B cell (primary cell): ENCODE measurements at regions not wholly inside any gene's neighbourhood (a gene's known extent, or its start where the extent isn't known, plus 50 kb on each side); places are given as distances from the start of the nearest gene placed in this dataset.
A peak's percentile ranks its signal among the peaks of the same experiment; 100 is the strongest.

Source experiments
- ATAC-seq: fragments of 200-7000 bp; cut with Tn5 transposase; one replicate; pipeline ENCODE4 v1.10.0; 2021; ENCODE audit warnings: low read depth, mild to moderate bottlenecking, moderate number of reproducible peaks, moderate library complexity
- CTCF ChIA-PET: fragments of 350-600 bp; sonication (Branson Sonifier 250); formaldehyde crosslinking; loops from one replicate; lab custom pipeline; 2021; ENCODE audit warnings: antibody characterized with exemption, inconsistent platforms; lab: Charles Lee
- POLR2A ChIA-PET: fragments of 350-600 bp; sonication (Branson Sonifier 250); formaldehyde crosslinking; loops from one replicate; lab custom pipeline; 2021; ENCODE audit warnings: antibody characterized with exemption; lab: Charles Lee
- DNase-seq: peaks from one replicate; pipeline ENCODE4 v3.0.0; 2013
- H2AFZ ChIP-seq: 2 replicates; pipeline ENCODE4 v1.6.1; 2012; ENCODE audit warnings: mild to moderate bottlenecking, low read depth, low read length; ENCODE audit not compliant: insufficient read depth, poor library complexity, severe bottlenecking
- H3K27ac ChIP-seq, 2 donors: 1 replicate in 1 of 2; 2 replicates in 1 of 2; pipeline ENCODE4 v1.5.1; 2012 to 2013; ENCODE audit warnings: low read length in 2 of 2, mild to moderate bottlenecking in 2 of 2, moderate library complexity in 1 of 2
- H3K27me3 ChIP-seq, 4 experiments: fragments of 200-600 bp in 1 of 4; sonication (generic) in 1 of 4; replicated peaks in 1 of 4; 1 replicate in 2 of 4; 2 replicates in 2 of 4; pipeline versions ENCODE4 v1.6.1 to v1.7.0; 2013 to 2016; ENCODE audit warnings: low read length in 3 of 4, mild to moderate bottlenecking in 2 of 4, mixed read lengths in 1 of 4, moderate library complexity in 1 of 4; ENCODE audit not compliant: insufficient read depth in 4 of 4, control insufficient read depth in 3 of 4; ENCODE audit errors: control extremely low read depth in 1 of 4
- H3K36me3 ChIP-seq, 2 experiments: replicated peaks in 1 of 2; 1 replicate in 1 of 2; 2 replicates in 1 of 2; pipeline versions ENCODE4 v1.6.1 to v1.7.1; 2013; ENCODE audit warnings: low read length in 1 of 2; ENCODE audit not compliant: insufficient read depth in 2 of 2, control insufficient read depth in 1 of 2; ENCODE audit errors: control extremely low read depth in 1 of 2, extremely low read depth in 1 of 2
- H3K4me1 ChIP-seq, 2 donors: fragments of 200-600 bp in 1 of 2; sonication (generic) in 1 of 2; 1 replicate in 1 of 2; 2 replicates in 1 of 2; pipeline versions ENCODE4 v1.5.1 to v1.6.1; 2013 to 2017; ENCODE audit warnings: low read length in 2 of 2; ENCODE audit not compliant: control insufficient read depth in 2 of 2, insufficient read depth in 2 of 2
- H3K4me2 ChIP-seq: replicated peaks from 2 replicates; pipeline ENCODE3; 2012; ENCODE audit warnings: mild to moderate bottlenecking, low read depth, low read length; ENCODE audit not compliant: poor library complexity, severe bottlenecking
- H3K4me3 ChIP-seq, 5 experiments: fragments of 200-600 bp in 1 of 5; sonication (generic) in 1 of 5; 1 replicate in 3 of 5; 2 replicates in 2 of 5; pipeline versions ENCODE4 v1.5.1 to v1.7.0; 2011 to 2016; ENCODE audit warnings: low read length in 4 of 5, mild to moderate bottlenecking in 4 of 5, low read depth in 2 of 5, control low read depth in 1 of 5, moderate library complexity in 1 of 5; ENCODE audit not compliant: insufficient read depth in 1 of 5; ENCODE audit errors: control extremely low read depth in 1 of 5, extremely low read depth in 1 of 5
- H3K79me2 ChIP-seq: fragments of 200-600 bp; sonication (generic); one replicate; pipeline ENCODE4 v1.6.0; 2016; ENCODE audit warnings: low read length; ENCODE audit not compliant: control insufficient read depth, insufficient read depth
- H3K9ac ChIP-seq: fragments of 200-600 bp; sonication (generic); 2 replicates; pipeline ENCODE4 v1.6.1; 2017; ENCODE audit warnings: mild to moderate bottlenecking, low read length, moderate library complexity
- H3K9me3 ChIP-seq, 3 donors: one replicate each; pipeline versions ENCODE4 v1.6.1 to v1.7.1; 2013; ENCODE audit warnings: low read length in 2 of 3; ENCODE audit not compliant: control insufficient read depth in 2 of 3, insufficient read depth in 1 of 3; ENCODE audit errors: control extremely low read depth in 1 of 3
- H4K20me1 ChIP-seq: 2 replicates; pipeline ENCODE4 v1.6.0; 2012; ENCODE audit warnings: mild to moderate bottlenecking, low read length; ENCODE audit not compliant: insufficient read depth, control insufficient read depth, poor library complexity, severe bottlenecking
- H3K27ac Mint-ChIP-seq: one replicate; pipeline ENCODE4 v1.8.0; 2021; ENCODE audit warnings: mixed read lengths
- H3K27me3 Mint-ChIP-seq: one replicate; pipeline ENCODE4 v1.8.0; 2021; ENCODE audit warnings: mixed read lengths
- H3K4me1 Mint-ChIP-seq: one replicate; pipeline ENCODE4 v1.8.0; 2021; ENCODE audit warnings: mixed read lengths
- H3K4me3 Mint-ChIP-seq: one replicate; pipeline ENCODE4 v1.8.0; 2021; ENCODE audit warnings: mixed read lengths
- H3K9me3 Mint-ChIP-seq: one replicate; pipeline ENCODE4 v1.8.0; 2022; ENCODE audit warnings: mixed read lengths; ENCODE audit not compliant: insufficient read depth
- EZH2 ChIP-seq: IDR thresholded peaks from 2 replicates; pipeline ENCODE4 v1.6.1; 2012; ENCODE audit warnings: borderline replicate concordance, low read depth, mild to moderate bottlenecking, moderate library complexity, low read length; ENCODE audit not compliant: insufficient read depth, poor library complexity, severe bottlenecking
- WGBS: methylation state at CpG from one replicate; pipeline ENCODE4 v1.1.5; 2013; ENCODE audit warnings: missing lambda C conversion rate; ENCODE audit not compliant: insufficient coverage; 5-methylcytosine and 5-hydroxymethylcytosine counted together
- intact Hi-C: fragments of 100-400 bp; cut with micrococcal nuclease; formaldehyde crosslinking; loops from one replicate; pipeline ENCODE4 v1.10.0; 2022
- TF ChIP-seq, protein P1 (sequence below): fragments of 200-600 bp; IDR thresholded peaks from one replicate; pipeline ENCODE4 v1.8.0; 2022; ENCODE audit warnings: antibody characterized with exemption, mild to moderate bottlenecking

DNA sequence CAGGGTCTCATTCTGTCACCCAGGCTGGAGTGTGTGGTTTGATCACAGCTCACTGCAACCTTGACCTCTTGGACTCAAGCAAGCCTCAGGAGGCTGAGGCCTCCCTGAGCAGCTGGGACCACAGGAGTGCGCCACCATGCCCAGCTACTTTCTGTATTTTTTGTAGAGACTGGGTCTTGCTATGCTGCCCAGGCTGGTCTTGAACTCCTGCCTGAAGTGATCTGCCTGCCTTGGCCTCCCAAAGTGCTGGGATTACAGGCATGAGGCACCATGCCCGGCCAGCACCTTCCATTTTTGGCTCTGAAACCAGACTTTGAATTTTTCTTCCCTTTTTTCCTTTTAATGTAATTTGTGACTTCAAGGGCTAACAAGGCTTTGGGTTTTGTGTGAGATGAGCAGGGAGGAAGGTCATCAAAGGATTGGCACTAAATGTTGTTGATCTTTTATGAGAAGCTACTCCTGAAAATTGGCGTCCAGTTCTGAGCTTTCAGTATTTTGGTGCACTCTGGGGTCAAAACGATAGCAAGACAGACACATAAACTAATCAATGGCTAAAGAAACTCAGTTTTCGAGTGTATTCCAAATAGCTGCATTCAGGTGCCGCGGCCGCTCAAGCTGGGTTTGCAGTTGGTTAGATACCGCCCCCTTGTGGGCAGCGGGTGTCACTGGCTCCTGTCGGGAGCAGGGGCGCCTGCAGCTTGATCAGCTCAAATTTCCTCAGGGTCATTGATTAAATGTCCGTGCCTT, 51.9 kb upstream of the CLMP start:
- TF ChIP-seq, protein P1, sequence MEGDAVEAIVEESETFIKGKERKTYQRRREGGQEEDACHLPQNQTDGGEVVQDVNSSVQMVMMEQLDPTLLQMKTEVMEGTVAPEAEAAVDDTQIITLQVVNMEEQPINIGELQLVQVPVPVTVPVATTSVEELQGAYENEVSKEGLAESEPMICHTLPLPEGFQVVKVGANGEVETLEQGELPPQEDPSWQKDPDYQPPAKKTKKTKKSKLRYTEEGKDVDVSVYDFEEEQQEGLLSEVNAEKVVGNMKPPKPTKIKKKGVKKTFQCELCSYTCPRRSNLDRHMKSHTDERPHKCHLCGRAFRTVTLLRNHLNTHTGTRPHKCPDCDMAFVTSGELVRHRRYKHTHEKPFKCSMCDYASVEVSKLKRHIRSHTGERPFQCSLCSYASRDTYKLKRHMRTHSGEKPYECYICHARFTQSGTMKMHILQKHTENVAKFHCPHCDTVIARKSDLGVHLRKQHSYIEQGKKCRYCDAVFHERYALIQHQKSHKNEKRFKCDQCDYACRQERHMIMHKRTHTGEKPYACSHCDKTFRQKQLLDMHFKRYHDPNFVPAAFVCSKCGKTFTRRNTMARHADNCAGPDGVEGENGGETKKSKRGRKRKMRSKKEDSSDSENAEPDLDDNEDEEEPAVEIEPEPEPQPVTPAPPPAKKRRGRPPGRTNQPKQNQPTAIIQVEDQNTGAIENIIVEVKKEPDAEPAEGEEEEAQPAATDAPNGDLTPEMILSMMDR, result peak; percentile 96
- no peak for TF ChIP-seq EZH2
- peak overlapping the region; percentile 69 for H2AFZ ChIP-seq
- no peaks in the 10 kb centered on the region for H3K36me3 ChIP-seq
- ATAC-seq (peak; percentile 81), DNase-seq (peak; percentile 73)
- H3K9me3 Mint-ChIP-seq, result no peaks in the 10 kb centered on the region
- no peak overlapping the region for H3K27ac Mint-ChIP-seq
- H3K27me3 Mint-ChIP-seq, result peaks cover 16% of the 10 kb centered on the region
- ChIA-PET POLR2A (no interaction called here), CTCF (interaction anchor here (0.6 to 2.8 kb wide), 30 partner anchors 9 to 1960 kb away, joined by 3 to 21 read pairs (median 4); no protein-coding TSS in a partner anchor)
- peak overlapping the region; percentile 52 for H3K4me2 ChIP-seq
- H3K27me3 ChIP-seq, result no peaks in the 10 kb centered on the region
- intact Hi-C loops, result loop anchor here (1.0 kb wide), 1 partner anchor 144 kb away; no protein-coding TSS in a partner anchor
- no peak overlapping the region for H3K27ac ChIP-seq
- H4K20me1 ChIP-seq, result no peaks in the 10 kb centered on the region
- H3K4me1 ChIP-seq, result peaks cover 0 to 3% of the 10 kb centered on the region in 2 donors
- H3K4me3 ChIP-seq, result no peak overlapping the region
- peak overlapping the region; percentile 16 for H3K4me3 Mint-ChIP-seq
- no peak overlapping the region for H3K9ac ChIP-seq
- no peaks in the 10 kb centered on the region for H3K79me2 ChIP-seq
- H3K9me3 ChIP-seq, result no peaks in the 10 kb centered on the region
- 2% methylated on average over 8 of the region's 13 CpGs for WGBS
- peaks cover 5% of the 10 kb centered on the region for H3K4me1 Mint-ChIP-seq

DNA sequence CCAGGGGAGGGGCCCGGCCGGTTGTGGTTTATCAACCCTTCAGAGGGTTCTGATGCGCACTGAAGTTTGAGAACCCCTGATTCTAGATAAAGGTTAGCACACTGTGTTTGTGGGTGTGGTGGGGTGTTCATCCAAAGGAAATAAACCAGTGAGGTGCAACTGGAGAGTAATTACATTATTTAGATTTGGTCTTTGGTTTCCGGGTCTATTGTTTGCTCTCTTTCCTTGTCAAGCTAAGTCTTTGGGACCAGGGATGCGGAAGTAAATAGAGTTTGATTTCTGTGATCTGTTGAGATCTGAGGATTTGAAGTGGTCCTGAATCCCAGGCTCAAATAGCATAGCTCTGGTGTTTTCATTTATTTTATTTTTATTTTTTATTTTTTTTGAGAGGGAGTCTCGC, 50.5 kb upstream of the CLMP start:
- intact Hi-C loops, result no loop called here

More for the DNA sequence above, 50.5 kb upstream of the CLMP start:
- DNase-seq, result no peak
- peaks cover 0 to 3% of the 10 kb centered on the region in 2 donors for H3K4me1 ChIP-seq
- H3K27me3 Mint-ChIP-seq, result peaks cover 22% of the 10 kb centered on the region
- no peak overlapping the region for H3K27ac ChIP-seq
- ATAC-seq, result no peak
- H3K4me2 ChIP-seq, result no peak overlapping the region
- H3K4me3 ChIP-seq, result no peak overlapping the region
- no peaks in the 10 kb centered on the region for H3K36me3 ChIP-seq
- POLR2A ChIA-PET, result no interaction called here
- H3K27me3 ChIP-seq, result no peaks in the 10 kb centered on the region
- H3K79me2 ChIP-seq, result no peaks in the 10 kb centered on the region
- no peaks in the 10 kb centered on the region for H3K9me3 ChIP-seq
- H2AFZ ChIP-seq, result no peak overlapping the region
- H4K20me1 ChIP-seq, result no peaks in the 10 kb centered on the region
- no peak overlapping the region for H3K4me3 Mint-ChIP-seq
- peaks cover 5% of the 10 kb centered on the region for H3K4me1 Mint-ChIP-seq
- no peak overlapping the region for H3K27ac Mint-ChIP-seq
- no peak for TF ChIP-seq EZH2
- TF ChIP-seq, protein P1, result no peak
- CTCF ChIA-PET, result interaction anchor here (0.6 to 2.8 kb wide), 6 partner anchors 8 to 142 kb away, joined by 3 to 19 read pairs (median 7); no protein-coding TSS in a partner anchor
- WGBS, result 97% methylated on average over 4 of the region's 6 CpGs
- no peaks in the 10 kb centered on the region for H3K9me3 Mint-ChIP-seq
- no peak overlapping the region for H3K9ac ChIP-seq
